H1 (cell line): ENCODE measurements at regions not wholly inside any gene's neighbourhood (a gene's known extent, or its start where the extent isn't known, plus 50 kb on each side); places are given as distances from the start of the nearest gene placed in this dataset.
A peak's percentile ranks its signal among the peaks of the same experiment; 100 is the strongest.

Experiments
- CTCF ChIA-PET: fragments of 300-600 bp; sonication (Branson Sonifier 250); formaldehyde crosslinking; loops from one replicate; lab custom pipeline; 2021; ENCODE audit not compliant: partially characterized antibody; lab: Charles Lee
- POLR2A ChIA-PET: fragments of 300-600 bp; sonication (Branson Sonifier 250); formaldehyde crosslinking; loops from one replicate; lab custom pipeline; 2021; ENCODE audit warnings: inconsistent platforms; ENCODE audit not compliant: partially characterized antibody; lab: Charles Lee
- DNase-seq, 2 experiments: peaks; one replicate each; pipeline versions ENCODE4 v3.0.0 to v3.0.0-alpha.2; 2010 to 2022; ENCODE audit warnings: low spot score in 2 of 2, low read depth in 1 of 2, mixed read lengths in 1 of 2
- FAIRE-seq: peaks from 2 replicates; lab custom pipeline; 2011; peaks lifted over from hg19 to GRCh38; lab: Jason Lieb, UNC
- H2AFZ ChIP-seq: 2 replicates; pipeline ENCODE4 v1.8.1; 2012; ENCODE audit warnings: low read length, inconsistent platforms
- H2AK5ac ChIP-seq: 2 replicates; pipeline ENCODE4 v1.6.1; 2013; ENCODE audit warnings: low read depth, low read length
- H2BK120ac ChIP-seq: replicated peaks from 2 replicates; pipeline ENCODE3; 2013; ENCODE audit warnings: low read depth, low read length, inconsistent platforms
- H2BK12ac ChIP-seq: 2 replicates; pipeline ENCODE4 v1.6.1; 2013; ENCODE audit warnings: low read depth, low read length
- H2BK15ac ChIP-seq: 2 replicates; pipeline ENCODE4 v1.6.1; 2013; ENCODE audit warnings: low read length
- H2BK20ac ChIP-seq: 2 replicates; pipeline ENCODE4 v1.6.1; 2013; ENCODE audit warnings: low read length
- H2BK5ac ChIP-seq: 2 replicates; pipeline ENCODE4 v1.6.1; 2013; ENCODE audit warnings: low read depth, low read length
- H3K14ac ChIP-seq: 2 replicates; pipeline ENCODE4 v1.6.1; 2013; ENCODE audit warnings: inconsistent platforms; ENCODE audit not compliant: insufficient read length
- H3K18ac ChIP-seq: 2 replicates; pipeline ENCODE4 v1.6.1; 2013; ENCODE audit warnings: low read length; ENCODE audit errors: extremely low read depth
- H3K23ac ChIP-seq: 2 replicates; pipeline ENCODE4 v1.6.1; 2013; ENCODE audit warnings: inconsistent platforms; ENCODE audit not compliant: insufficient read length
- H3K23me2 ChIP-seq: 2 replicates; pipeline ENCODE4 v1.6.1; 2013; ENCODE audit warnings: low read depth, low read length
- H3K27ac ChIP-seq: 2 replicates; pipeline ENCODE4 v1.6.1; 2011; ENCODE audit warnings: low read depth, low read length, inconsistent platforms
- H3K27me3 ChIP-seq, 4 experiments: replicated peaks in 1 of 4; 1 replicate in 1 of 4; 2 replicates in 3 of 4; pipeline versions ENCODE4 v1.6.1 to v1.8.1; 2011 to 2013; ENCODE audit warnings: low read length in 3 of 4, mild to moderate bottlenecking in 3 of 4, inconsistent platforms in 2 of 4, mixed read lengths in 2 of 4, moderate library complexity in 1 of 4; ENCODE audit not compliant: control insufficient read depth in 3 of 4, insufficient read depth in 3 of 4; ENCODE audit errors: extremely low read depth in 1 of 4
- H3K36me3 ChIP-seq, 4 experiments: 2 replicates each; pipeline versions ENCODE4 v1.6.1 to v1.8.1; 2011 to 2013; ENCODE audit warnings: mild to moderate bottlenecking in 4 of 4, low read length in 3 of 4, moderate library complexity in 2 of 4, control low read depth in 1 of 4, inconsistent platforms in 1 of 4; ENCODE audit not compliant: insufficient read depth in 4 of 4, control insufficient read depth in 2 of 4
- H3K4ac ChIP-seq: replicated peaks from 2 replicates; pipeline ENCODE3; 2013; ENCODE audit warnings: low read length, low read depth, mixed read lengths, inconsistent platforms; ENCODE audit not compliant: insufficient read length
- H3K4me1 ChIP-seq, 4 experiments: replicated peaks in 1 of 4; 1 replicate in 1 of 4; 2 replicates in 3 of 4; pipeline versions ENCODE4 v1.6.1 to v1.8.1; 2011 to 2013; ENCODE audit warnings: low read length in 3 of 4, inconsistent platforms in 2 of 4, mixed read lengths in 1 of 4; ENCODE audit not compliant: insufficient read depth in 4 of 4, control insufficient read depth in 3 of 4
- H3K4me2 ChIP-seq, 2 experiments: 2 replicates each; pipeline versions ENCODE4 v1.6.1 to v1.8.1; 2011 to 2013; ENCODE audit warnings: low read depth in 2 of 2, low read length in 2 of 2, control low read depth in 1 of 2, inconsistent platforms in 1 of 2, mild to moderate bottlenecking in 1 of 2; ENCODE audit not compliant: insufficient read depth in 1 of 2
- H3K4me3 ChIP-seq, 4 experiments: fragments of 200-600, 300-600 bp in 1 of 4; sonication (generic), shearing (Covaris generic), sonication (Bioruptor Twin) in 1 of 4; 2 replicates each; pipeline versions ENCODE4 v1.5.1 to v1.8.1; 2011 to 2016; ENCODE audit warnings: low read length in 4 of 4, low read depth in 3 of 4, control low read depth in 2 of 4, inconsistent platforms in 2 of 4, mild to moderate bottlenecking in 2 of 4, mixed read lengths in 1 of 4, moderate library complexity in 1 of 4; ENCODE audit not compliant: insufficient read depth in 2 of 4; ENCODE audit errors: extremely low read depth in 1 of 4
- H3K56ac ChIP-seq: replicated peaks from 2 replicates; pipeline ENCODE3; 2013; ENCODE audit warnings: low read depth, mild to moderate bottlenecking, mixed read lengths, low read length, inconsistent platforms; ENCODE audit not compliant: insufficient read length
- H3K79me1 ChIP-seq: 2 replicates; pipeline ENCODE4 v1.6.1; 2013; ENCODE audit warnings: low read depth, low read length, control low read depth
- H3K79me2 ChIP-seq, 2 experiments: 2 replicates each; pipeline versions ENCODE4 v1.6.1 to v1.8.1; 2012 to 2013; ENCODE audit warnings: low read length in 2 of 2, mild to moderate bottlenecking in 2 of 2, inconsistent platforms in 1 of 2; ENCODE audit not compliant: insufficient read depth in 2 of 2, control insufficient read depth in 1 of 2
- H3K9ac ChIP-seq, 4 experiments: replicated peaks in 1 of 4; 1 replicate in 1 of 4; 2 replicates in 3 of 4; pipeline versions ENCODE4 v1.6.1 to v1.8.1; 2011 to 2013; ENCODE audit warnings: low read depth in 3 of 4, low read length in 3 of 4, control low read depth in 2 of 4, mild to moderate bottlenecking in 2 of 4, moderate library complexity in 2 of 4, inconsistent platforms in 1 of 4; ENCODE audit errors: extremely low read depth in 1 of 4
- H3K9me3 ChIP-seq, 2 experiments: 2 replicates each; pipeline versions ENCODE4 v1.6.1 to v1.8.1; 2012 to 2013; ENCODE audit warnings: mild to moderate bottlenecking in 2 of 2, moderate library complexity in 2 of 2, control low read depth in 1 of 2, inconsistent platforms in 1 of 2, low read depth in 1 of 2, low read length in 1 of 2, mixed read lengths in 1 of 2; ENCODE audit not compliant: insufficient read depth in 2 of 2
- H4K20me1 ChIP-seq, 2 experiments: replicated peaks in 1 of 2; 2 replicates each; pipeline versions ENCODE3 to v1.8.1; 2011 to 2013; ENCODE audit warnings: inconsistent platforms in 2 of 2, low read length in 2 of 2, mild to moderate bottlenecking in 1 of 2; ENCODE audit not compliant: insufficient read depth in 2 of 2, control insufficient read depth in 1 of 2
- H4K5ac ChIP-seq: 2 replicates; pipeline ENCODE4 v1.6.1; 2013; ENCODE audit warnings: low read length, low read depth, mixed read lengths, inconsistent platforms; ENCODE audit not compliant: insufficient read length
- H4K8ac ChIP-seq: 2 replicates; pipeline ENCODE4 v1.8.0; 2013; ENCODE audit warnings: mild to moderate bottlenecking, moderate library complexity, low read length, inconsistent platforms; ENCODE audit not compliant: insufficient read depth; ENCODE audit errors: extremely low read depth
- H4K91ac ChIP-seq: replicated peaks from 2 replicates; pipeline ENCODE3; 2013; ENCODE audit warnings: low read length, mixed read lengths, inconsistent platforms; ENCODE audit not compliant: insufficient read length
- RXRA ChIP-seq: IDR thresholded peaks from 2 replicates; pipeline ENCODE4 v1.6.1; 2011; ENCODE audit warnings: low read depth, mild to moderate bottlenecking, low read length, moderate library complexity; ENCODE audit not compliant: insufficient read depth
- SRF ChIP-seq: IDR thresholded peaks from 2 replicates; pipeline ENCODE4 v1.6.1; 2011; ENCODE audit warnings: mild to moderate bottlenecking, low read depth, low read length, moderate library complexity
- WGBS, 2 experiments: shearing (Covaris generic) in 1 of 2; methylation state at CpG; one replicate each; pipeline versions ENCODE4 v1.1.6 to v1.1.7; 2013 to 2015; ENCODE audit warnings: low lambda C conversion rate in 2 of 2, mixed read lengths in 2 of 2, inconsistent platforms in 1 of 2, low coverage in 1 of 2, missing lambda C conversion rate in 1 of 2; ENCODE audit not compliant: insufficient replicate concordance in 2 of 2, insufficient coverage in 1 of 2, insufficient read length in 1 of 2; ENCODE audit errors: extremely low coverage in 1 of 2, missing lambda C conversion rate in 1 of 2; 5-methylcytosine and 5-hydroxymethylcytosine counted together

DNA sequence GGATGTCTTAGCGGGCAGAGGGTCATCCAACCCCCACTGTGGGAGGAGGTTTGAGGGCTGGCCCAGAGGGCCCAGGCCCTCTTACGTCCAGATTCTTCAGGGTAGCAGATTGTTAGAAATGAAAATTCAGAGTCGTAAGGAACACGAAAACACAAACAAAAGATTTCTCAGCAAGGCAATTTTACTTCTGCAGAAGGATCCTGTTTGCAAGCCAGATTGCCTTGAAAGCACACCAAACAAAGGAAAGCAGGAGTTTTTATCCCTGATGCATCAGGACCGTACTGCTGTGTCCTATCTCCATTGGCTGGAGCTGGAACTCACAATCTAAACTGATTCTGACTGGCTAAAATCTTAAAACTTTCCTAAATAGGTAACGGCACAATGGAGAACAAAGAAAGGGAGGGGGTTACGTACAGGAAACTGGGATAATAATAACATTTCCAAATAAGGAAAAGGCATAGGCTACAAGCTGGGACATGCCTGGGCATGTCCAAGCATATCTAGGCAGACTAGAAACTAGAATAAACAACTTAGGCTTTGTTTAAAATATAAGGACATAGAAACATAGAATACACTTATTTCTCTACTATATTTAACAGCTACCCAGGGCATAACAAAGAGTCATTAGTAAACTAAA, 97.3 kb upstream of the C2CD4B start:
- ChIA-PET CTCF (interaction anchor here (1.3 to 3.0 kb wide), 3 partner anchors 8 to 21 kb away, joined by 3 to 22 read pairs (median 4); no protein-coding TSS in a partner anchor), POLR2A (no interaction called here)
- no peaks in the 10 kb centered on the region for H3K27me3 ChIP-seq
- no peak overlapping the region for H3K14ac ChIP-seq
- 83% methylated on average over 7 of the region's 7 CpGs; no CpG with 5 or more reads in 1 of the 2 experiments for WGBS, 2 experiments
- H2AFZ ChIP-seq = peak overlapping the region; percentile 67
- H3K9me3 ChIP-seq = peaks cover 7 to 10% of the 10 kb centered on the region in 2 experiments; a peak in 3 of 4 replicates
- H3K4me3 ChIP-seq = no peak overlapping the region
- peak overlapping the region; percentile 39; the same call in 1 of the 2 replicates for H2BK12ac ChIP-seq
- H3K23me2 ChIP-seq = no peaks in the 10 kb centered on the region
- no peak overlapping the region for H2BK15ac ChIP-seq
- H3K4me2 ChIP-seq = no peak overlapping the region
- H3K79me2 ChIP-seq = no peaks in the 10 kb centered on the region
- no peaks in the 10 kb centered on the region for H3K36me3 ChIP-seq
- no peak overlapping the region for H3K4ac ChIP-seq
- no peak overlapping the region for H3K23ac ChIP-seq
- H3K4me1 ChIP-seq = no peaks in the 10 kb centered on the region
- no peaks in the 10 kb centered on the region for H3K79me1 ChIP-seq
- no peak overlapping the region for H4K91ac ChIP-seq
- no peak overlapping the region for H3K9ac ChIP-seq
- TF ChIP-seq SRF (peak; percentile 69), RXRA (no peak)
- no peak overlapping the region for H3K56ac ChIP-seq
- no peak overlapping the region for H4K8ac ChIP-seq
- H2BK5ac ChIP-seq = peak overlapping the region; percentile 87; the same call in 1 of the 2 replicates
- peak overlapping the region; percentile 90; the same call in 1 of the 2 replicates for H2BK20ac ChIP-seq
- DNase-seq = no peak
- H4K5ac ChIP-seq = no peak overlapping the region
- no peak overlapping the region; the same call in 1 of the 2 replicates for H3K18ac ChIP-seq
- H2AK5ac ChIP-seq = no peak overlapping the region; the same call in 1 of the 2 replicates
- no peaks in the 10 kb centered on the region for H4K20me1 ChIP-seq
- H3K27ac ChIP-seq = no peak overlapping the region
- no peak overlapping the region for H2BK120ac ChIP-seq
- FAIRE-seq = no peak
